ENCODE measurements at regions not wholly inside any gene's neighbourhood (a gene's known extent, or its start where the extent isn't known, plus 50 kb on each side); places are given as distances from the start of the nearest gene placed in this dataset.
"Not testable (repeated sequence)": the region's sequence is repeated elsewhere in the genome, so short reads cannot be mapped to it uniquely, and the experiment has no call there.

DNA sequence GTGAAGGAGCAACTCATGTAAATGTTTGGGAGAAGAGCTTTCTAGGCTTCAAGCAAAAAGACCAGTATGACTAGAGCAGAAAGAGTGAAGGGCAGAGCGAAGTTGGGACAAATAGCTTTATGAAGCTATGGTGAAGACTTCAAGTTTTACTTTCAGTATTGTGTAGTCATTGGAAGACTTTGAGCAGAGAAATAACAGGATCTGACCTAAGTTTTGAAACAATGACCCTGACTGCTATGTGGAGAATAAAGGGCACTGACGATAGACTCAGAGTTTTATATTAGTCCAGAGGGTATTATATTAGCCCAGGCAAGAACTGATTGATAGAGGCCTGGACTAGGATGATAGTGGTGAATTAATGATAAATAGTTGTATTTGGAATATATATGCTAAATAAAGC lies 187.3 kb downstream of the KTN1 start:
- DNase-seq (ENCODE audit: low spot score), result no peak

DNA sequence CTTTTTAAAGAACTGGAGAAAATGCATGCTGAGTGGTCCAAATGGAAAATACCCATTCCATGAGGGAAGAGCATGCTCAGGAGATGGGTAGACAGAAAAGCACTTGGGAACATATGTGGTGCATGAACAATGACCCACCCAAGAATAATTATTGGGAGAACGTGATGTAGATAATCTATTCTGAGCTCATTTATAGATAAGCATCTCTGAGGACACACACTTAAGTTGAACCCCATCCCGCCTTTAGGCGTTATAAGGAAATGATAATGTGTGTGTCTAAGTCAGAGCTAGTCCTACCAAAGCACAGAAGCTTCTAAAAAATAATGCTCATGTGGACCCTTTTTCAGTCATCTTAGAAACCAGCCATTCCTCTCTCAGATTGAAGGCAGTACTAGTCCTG lies 189.9 kb downstream of the KTN1 start:
- DNase-seq (ENCODE audit: low spot score), result no peak

DNA sequence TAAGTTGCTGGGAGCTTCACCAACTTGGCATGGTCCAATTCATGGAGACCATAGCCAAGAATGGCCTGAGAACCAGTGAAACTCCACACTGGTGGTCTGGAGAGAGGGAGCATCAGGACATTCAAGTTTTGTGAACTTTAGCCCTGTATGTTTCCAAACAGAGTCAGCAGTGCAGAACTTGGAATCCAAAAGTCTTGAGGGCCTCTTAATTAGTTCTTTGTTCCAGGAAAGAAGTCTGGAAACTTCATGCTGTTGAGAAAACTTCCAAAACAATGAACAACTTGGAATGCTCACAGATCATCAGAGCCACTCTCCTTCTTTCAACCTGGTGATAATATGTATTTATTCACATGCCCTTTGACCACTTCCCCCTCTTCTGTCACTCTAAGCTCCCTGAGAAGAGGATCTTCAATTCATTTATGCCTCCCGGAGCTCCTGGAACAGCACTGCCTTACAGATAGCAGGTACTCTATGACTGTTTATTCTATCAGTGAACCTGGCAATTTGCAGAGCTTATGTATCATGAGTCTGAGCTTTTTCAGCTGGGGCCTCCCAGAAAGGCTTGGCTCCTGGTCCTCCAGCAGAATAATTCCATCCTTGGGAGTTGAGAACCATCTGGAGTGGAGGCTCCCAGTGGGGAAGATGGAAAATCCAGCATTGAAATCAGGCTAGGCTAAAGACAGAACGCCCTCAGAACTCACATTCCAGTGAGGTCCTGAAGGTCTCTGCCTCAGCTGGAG lies 191.4 kb downstream of the KTN1 start:
- no peak for DNase-seq (ENCODE audit: low spot score)

DNA sequence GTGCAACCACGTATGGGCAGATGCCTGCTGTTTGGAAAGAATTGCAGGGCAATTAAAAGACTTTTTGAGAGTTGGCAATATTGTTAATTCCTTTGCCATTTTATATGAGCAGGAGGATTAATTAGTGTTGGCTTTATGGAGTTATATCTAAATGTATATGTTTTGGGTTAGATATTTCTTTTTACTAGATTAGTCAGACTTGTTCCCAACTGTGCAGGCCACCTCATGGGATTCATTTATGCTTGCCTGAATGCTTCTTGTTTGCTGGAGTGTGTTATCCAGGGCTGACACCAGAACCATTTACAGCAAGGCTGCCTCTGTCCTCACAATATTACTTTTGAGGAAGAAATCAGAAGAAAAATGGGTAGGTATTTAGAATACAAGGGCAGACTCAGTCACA lies 192.5 kb downstream of the KTN1 start:
- DNase-seq (ENCODE audit: low spot score), result no peak

DNA sequence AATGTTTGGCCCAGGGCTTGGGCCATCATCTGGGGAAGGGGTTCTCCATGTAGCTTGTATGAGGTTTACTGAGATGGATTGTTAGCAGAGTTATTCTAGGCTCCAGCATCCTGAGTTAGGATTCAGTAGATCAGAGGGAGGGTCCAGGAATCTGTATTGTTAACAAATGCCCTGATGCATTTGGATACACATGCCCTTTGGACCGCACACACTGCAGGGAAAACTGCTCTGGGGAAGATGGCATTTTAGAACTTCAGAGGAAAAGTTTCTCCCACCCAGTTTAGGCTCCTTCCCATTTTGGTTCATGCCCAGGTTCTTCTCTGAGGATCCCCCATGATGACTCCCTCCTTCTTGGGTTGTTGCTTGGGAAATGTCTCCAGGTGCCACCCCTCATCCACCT lies 193.3 kb downstream of the KTN1 start:
- no peak for DNase-seq (ENCODE audit: low spot score)

DNA sequence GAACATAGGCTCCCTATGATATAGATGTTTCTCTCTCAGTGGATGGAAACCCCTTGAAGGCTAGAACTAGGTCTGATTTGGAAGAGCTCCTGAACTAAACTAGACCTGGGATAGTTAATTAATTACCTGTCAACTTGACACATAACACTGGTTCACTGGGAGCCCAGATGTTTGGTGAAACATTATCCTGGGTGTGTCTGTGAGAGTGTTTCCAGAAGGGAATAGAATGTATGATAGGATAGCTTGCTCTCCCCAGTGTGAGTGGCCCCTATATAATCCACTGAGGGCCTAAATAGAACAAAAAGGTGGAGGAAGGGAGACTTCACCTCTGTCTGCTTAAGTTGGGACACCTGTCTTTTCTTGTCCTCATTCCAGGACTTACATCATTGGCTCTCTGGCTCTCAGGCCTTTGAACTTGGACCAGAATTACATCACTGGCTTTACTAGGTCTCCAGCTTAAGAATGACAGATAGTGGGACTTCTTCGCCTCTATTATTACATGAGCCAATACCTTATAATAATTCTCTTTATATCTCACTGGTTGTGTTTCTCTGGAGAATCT lies 194.1 kb downstream of the KTN1 start:
- no peak for DNase-seq (ENCODE audit: low spot score)

DNA sequence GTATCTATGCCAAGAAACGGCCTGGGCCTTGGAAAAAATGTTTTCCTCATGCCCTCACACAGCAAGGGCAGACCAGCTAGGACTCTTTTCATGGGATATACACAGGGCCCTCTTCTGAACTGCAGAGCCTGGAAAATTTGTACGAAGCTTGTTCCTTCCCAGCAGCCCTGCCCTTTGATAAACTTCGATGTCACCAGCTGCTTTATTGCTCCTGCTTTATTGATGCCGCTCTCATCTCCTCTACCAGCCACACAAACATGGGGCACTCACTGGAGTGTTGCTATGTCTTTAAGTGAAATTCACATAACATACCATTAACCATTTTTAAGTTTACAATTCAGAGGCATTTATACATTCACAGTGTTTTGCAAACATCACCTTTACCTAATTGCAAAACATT lies 197.9 kb downstream of the KTN1 start:
- no peak for DNase-seq (ENCODE audit: low spot score)

DNA sequence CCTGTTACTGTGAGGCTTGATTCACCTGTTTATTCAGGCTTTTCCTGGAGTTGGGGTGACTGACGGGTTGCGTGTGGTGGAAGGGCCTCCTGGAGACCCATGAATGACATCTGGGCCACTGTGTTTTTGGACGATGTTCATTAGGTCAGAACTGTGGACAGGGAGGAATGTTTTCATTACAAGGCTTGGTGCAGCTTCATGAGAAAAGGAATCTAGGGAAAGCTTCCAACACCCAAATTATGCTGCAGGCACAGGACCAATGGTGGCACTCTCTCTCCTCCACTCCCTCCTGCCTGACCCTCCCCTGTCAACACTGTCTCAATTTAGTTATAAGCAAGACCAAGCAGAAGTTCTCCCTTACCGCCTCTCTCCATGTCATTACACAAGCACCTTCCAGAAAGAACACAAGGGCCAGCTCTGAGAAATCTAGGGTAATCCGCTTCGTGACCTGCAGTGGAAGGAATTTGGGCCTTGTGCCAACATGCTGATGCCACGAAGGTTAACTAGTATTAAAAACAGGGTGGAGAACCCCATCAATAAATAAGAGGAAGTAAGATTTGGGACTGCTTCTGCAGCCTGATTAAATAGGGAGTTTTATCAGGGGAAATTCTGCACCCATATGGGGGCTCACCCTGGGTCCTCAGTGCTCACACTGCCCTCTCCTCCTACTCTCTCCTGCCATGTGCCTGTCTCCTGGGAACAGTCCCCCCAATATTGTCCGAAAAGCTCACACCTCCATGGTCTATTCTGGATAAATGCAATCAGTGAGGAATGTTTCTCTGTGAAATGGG lies 200.3 kb downstream of the KTN1 start:
- peak; percentile 37 for DNase-seq (ENCODE audit: low spot score)

DNA sequence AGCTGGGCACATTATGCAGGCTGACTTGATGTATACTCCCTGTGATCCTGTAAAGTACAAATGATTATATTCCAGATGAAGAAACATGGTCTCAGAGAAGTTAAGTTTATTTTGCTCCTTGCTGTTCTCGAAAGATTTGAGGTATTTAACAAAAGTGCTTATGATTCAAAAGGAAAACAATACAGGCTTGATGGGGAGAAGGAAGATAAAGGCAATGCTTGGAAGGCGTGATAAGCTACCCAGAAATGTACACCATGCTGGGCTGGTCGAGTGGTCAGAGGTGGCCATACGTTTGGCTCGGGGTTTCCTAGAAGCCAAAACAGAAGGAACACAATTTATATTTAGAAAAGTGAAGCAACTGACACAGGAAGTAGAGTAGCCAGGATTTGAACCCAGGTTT lies 201.0 kb downstream of the KTN1 start:
- no peak for DNase-seq (ENCODE audit: low spot score)

DNA sequence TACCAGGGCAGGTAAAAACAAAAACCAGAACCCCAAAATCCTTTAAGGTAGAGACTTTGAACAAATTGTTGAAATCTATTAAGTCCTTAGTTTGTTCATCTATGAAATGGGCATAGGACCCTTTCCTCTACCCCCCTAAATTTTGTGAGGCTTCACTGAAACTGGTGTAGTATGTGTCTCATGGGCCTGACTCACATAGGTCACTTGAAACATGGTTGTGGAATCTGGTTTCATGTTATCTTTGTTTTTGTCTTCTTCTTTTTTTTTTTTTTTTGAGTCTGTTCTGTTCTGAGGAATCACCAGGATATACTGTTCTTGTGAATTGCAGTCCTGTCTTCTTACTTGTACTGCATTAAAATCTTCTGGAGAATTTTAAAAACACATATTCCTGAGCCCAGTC lies 202.2 kb downstream of the KTN1 start:
- no peak for DNase-seq (ENCODE audit: low spot score)

DNA sequence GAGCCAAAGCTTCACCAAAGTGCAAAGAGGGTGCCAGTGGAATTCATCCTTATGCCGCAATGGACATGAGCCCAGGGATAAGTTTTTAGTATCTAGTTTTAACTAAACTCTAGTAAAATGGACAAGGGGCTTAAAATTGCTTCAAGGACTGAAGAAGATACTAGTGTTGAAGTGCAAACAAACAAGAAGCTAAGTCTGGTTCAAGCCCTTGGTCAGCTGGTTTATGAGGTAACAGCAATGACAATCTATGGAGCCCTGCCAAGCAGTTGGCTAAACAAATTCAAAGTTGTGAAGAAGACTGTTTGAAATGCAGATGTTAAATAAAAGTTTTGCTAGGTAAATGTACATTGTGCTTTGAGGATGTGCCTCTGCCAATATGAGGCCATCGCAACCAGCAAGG lies 209.4 kb downstream of the KTN1 start:
- DNase-seq (ENCODE audit: low spot score), result no peak

DNA sequence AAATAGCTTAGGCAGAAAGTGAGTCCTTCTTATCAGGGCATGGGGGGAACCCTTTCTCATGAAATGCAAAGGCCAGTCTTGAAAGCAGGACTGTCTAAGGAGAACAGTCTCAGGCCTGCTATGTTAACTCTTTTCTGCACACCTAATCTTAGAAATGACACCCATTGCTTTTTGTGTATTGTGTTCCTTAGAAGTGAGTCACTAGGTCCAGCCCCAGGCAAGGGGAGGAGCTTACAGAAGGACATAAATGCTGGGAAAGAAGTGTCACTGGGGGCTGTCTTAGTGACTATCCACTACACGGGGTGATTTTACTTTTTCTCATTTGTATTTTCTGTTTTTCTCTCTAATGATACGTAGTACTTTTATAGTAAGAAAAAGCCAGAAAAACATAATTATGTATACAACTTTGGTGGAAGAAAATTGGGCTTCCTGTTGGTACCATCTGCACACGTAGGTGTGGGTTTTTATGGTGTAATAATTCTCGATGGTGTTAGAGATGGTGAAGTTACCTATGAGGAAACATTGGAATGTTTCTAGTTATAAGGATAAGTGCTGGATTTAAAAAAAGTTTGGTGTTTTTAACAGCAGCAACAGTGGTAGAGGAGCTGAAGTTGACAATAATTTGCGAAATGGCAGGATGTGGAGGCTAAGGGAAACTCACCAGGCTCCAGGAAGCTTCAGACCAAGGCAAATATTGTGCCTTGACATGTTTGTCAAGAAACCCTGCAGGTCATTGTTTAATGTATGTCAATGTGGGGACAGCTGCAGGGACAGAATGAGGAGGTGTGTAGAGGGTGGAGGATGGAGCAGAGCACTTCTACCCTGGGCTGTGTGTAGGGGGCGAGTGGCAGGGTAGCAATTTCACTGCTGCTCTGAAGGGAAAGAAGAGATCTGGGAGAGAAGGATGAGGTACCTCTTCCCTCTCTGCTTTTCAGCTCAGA lies 214.9 kb downstream of the KTN1 start:
- DNase-seq (ENCODE audit: low spot score), result no peak

DNA sequence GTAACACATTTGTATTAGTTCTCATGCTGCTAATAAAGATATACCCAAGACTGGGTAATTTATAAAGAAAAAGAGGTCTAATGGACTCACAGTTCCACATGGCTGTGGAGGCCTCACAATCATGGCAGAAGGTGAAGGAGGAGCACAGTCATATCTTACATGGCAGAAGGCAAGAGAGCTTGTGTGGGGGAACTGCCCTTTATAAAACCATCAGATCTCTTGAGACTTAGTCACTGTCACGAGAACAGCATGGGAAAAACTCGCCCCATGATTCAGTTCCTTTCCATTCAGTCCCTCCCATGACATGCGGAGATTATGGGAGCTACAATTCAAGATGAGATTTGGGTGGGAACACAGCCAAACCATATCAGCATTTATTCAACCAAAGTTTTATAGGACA lies 216.5 kb downstream of the KTN1 start:
- not testable (repeated sequence) for DNase-seq (ENCODE audit: low spot score)

DNA sequence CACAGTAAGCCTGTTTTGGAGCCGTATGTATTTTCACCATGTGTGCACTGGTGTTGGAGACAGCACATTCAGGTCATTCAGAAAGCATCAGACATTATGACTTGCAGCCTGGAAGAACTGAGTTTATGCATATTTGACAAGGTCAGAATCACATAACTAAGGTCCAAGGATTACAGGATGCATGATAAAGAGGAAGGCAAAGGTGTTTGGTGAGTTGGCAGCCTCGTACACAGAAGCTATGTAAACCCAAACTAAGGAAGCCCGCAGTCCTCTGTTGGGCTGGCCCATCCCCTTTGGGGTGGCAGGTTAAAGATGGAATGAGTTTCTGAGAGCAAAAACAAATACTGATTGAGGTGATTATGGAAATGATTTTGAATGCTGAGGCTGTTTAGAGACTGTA lies 218.4 kb downstream of the KTN1 start:
- DNase-seq (ENCODE audit: low spot score), result no peak

DNA sequence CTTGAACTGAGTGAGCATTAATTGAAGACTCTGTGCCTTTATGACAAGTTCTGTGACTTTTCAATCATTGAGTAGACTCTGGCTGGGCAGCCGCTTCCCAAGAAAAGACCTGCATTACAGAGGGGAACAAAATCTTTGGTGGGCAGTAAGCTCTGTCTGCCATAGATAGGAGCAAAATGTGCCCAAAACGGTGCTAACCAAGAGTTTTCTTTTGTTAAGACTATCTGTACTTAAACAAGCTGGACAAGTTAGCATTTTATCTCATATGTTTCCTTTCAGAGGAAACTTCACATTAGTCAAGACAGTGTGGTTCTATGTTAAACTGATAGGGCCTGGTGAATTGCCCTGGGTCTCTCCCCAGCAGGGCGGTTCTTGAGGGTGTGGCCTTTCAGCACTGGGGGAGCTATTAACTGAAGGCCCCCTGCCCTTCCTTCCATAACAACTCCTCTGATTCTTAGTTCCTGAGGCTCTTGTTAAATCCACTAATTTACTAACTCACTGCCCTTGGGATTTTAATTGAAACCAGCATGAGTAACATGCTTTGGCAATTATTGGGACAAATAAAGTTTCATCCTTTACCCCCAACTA lies 219.6 kb downstream of the KTN1 start:
- DNase-seq (ENCODE audit: low spot score), result no peak

DNA sequence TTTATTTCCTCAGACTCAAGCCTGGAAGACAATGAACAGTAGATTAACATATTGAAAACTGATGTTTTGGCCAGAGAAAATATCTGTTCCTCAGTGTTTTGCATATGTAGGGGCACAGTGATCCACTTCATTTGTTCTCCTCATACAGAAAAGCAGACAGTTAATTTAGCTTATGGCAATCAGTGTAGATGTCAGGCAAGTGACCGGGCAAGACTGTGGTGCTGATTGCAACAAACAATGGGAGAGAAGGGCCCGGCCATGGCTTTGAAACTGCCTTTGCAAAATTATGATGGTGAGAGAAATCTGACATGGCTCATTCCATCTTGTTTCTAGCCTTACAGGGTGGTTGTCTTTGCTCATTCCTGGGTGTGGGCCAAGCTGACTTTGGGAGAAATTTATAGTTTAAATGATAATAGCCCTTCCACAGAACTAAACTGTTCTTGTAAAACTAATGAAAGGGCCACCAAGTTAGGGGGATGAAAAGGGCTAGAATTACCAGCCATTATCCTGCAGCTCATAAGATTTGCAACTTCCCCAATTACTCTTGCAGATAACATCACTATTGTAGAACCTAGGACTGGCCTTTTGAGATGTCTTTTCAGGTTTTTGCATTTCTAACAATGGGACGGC lies 220.3 kb downstream of the KTN1 start:
- no peak for DNase-seq (ENCODE audit: low spot score)

DNA sequence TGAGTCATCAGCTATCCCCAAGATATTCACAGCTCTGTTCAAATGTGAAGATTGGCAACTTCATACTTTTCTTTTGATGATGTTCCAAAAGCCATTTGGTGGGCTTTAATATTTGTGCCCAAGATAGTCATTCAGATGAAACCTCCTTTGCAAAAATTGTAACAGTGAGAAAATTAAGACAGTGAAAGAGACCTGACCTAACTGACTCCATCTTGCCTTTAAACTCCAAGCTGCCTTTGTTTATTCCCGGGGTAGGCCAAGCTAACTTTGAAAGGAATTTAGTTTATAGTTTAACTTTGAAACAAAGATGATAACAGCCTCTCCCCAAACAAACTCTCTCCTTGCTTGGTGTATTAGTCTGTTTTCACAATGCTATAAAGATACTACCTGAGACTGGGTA lies 221.1 kb downstream of the KTN1 start:
- no peak for DNase-seq (ENCODE audit: low spot score)

DNA sequence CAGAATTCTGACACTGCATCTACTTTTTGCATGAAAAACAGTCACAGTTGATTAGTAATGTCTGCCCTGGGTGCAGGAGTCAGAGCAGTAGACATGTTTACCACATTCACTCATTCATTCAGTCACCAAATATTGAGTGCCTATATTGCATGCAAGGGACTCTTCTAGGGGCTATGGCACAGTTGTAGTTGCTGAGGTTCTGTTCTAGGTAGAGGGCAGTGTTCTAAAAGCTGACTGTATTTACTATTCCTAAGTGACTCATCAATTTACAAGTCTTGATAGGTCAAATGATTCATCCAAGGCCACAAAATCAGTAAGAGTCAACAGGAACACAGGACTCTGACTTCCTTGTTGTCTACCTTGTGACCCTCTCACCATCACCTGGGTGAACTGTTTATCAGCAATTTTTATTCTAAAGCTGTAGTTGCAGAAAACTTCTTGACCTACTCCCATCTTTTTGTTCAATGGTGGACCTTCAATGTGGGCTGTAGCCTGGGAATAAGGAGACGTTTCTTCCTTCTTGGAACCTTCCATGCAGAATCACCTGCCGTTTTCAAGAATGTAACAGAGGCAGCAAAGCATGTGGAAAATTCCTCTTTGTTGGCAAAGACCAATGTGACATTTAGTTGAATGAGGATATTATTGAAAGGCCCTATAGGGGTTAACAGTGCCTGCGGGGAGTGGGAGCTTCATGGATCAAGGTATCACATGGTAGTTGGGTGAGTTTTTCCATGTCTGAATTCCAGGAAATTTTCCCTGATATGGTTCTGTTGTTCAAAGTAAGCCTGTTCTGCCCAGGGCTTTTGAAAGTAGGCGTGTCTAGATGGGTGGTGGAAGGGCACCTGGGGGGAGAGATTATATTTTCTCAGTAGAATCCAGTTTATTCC lies 223.2 kb downstream of the KTN1 start:
- DNase-seq (ENCODE audit: low spot score), result no peak

DNA sequence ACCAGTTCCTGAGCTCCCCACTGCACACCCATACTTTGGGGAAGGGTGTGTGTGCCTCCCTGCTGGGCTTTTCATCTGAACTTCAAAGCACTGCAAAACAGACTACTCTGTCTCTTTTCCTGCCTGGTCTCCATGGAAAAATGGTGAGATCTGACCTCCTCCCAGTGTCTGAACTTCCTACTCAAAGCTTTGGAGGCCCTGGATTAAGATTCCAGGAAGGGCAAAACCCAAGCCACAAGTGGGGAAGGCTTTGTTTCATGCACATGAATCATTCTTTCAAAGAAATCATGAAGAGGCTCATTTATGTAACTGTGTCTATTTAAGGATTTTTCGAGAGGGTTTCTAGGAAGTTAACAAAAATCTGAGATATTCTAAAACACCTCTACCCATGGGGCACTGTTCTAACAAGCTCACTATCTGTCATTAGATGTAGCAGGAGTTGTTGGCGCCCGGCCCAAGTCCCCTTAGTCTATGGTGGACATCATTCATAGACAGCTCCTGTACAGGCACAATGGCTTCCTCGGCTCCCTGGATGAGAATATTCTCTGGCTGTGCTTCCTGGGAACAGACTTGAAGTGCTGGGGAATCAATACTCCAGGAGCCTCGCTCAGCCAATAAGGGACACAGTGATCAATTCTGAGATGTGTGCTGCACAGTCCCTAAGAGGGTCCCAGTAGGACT lies 224.0 kb downstream of the KTN1 start:
- DNase-seq (ENCODE audit: low spot score), result no peak

DNA sequence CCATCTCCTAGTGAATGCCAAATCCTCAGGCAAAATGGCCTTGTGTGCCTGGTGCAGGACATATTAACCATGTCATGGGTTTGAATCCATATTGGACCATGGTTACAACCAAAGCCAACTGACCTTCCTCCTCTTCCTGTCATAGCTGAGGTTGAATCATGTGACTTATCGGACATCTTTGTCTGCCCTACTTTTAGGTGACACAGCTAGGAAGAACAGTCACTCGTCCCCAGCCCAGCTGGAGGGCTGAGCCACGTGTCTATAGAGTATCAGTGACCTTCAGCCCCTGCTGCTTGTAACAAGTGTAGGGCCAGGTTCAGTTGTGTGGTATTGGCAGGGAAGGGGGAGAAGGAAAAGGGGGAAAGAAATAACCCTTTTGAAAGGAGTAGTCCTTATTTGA lies 225.2 kb downstream of the KTN1 start:
- no peak for DNase-seq (ENCODE audit: low spot score)
